Nephron progenitor cell (in vitro differentiated cells): ENCODE measurements at regions not wholly inside any gene's neighbourhood (a gene's known extent, or its start where the extent isn't known, plus 50 kb on each side); places are given as distances from the start of the nearest gene placed in this dataset.
A peak's percentile ranks its signal among the peaks of the same experiment; 100 is the strongest.

Source experiments
- DNase-seq: peaks from one replicate; pipeline ENCODE4 v3.0.0; 2021
- H3K27ac Mint-ChIP-seq: 2 replicates; pipeline ENCODE4 v1.8.0; 2021; ENCODE audit warnings: mild to moderate bottlenecking, moderate library complexity, mixed read lengths
- H3K27me3 Mint-ChIP-seq: 2 replicates; pipeline ENCODE4 v1.8.0; 2021; ENCODE audit warnings: mild to moderate bottlenecking, low read depth, mixed read lengths; ENCODE audit not compliant: poor library complexity
- H3K36me3 Mint-ChIP-seq: 2 replicates; pipeline ENCODE4 v1.8.0; 2021; ENCODE audit warnings: low read depth, mixed read lengths
- H3K4me1 Mint-ChIP-seq: 2 replicates; pipeline ENCODE4 v1.8.0; 2021; ENCODE audit warnings: mixed read lengths
- H3K4me3 Mint-ChIP-seq: 2 replicates; pipeline ENCODE4 v1.8.0; 2021; ENCODE audit warnings: mild to moderate bottlenecking, moderate library complexity, mixed read lengths
- H3K9me3 Mint-ChIP-seq: 2 replicates; pipeline ENCODE4 v1.8.0; 2021; ENCODE audit warnings: mild to moderate bottlenecking, moderate library complexity, mixed read lengths
- CTCF ChIP-seq: fragments of 200-600 bp; sonication (generic); IDR thresholded peaks from 2 replicates; pipeline ENCODE4 v1.5.0; 2021; ENCODE audit warnings: antibody characterized with exemption

GRCh38 chr12:88947486-88948043 lies 367.3 kb upstream of the KITLG start:
- Mint-ChIP-seq H3K9me3 (peaks cover 13% of the 10 kb centered on the region), H3K4me1 (peaks cover 55% of the 10 kb centered on the region), H3K36me3 (peaks cover 6% of the 10 kb centered on the region), H3K4me3 (no peak overlapping the region), H3K27me3 (no peaks in the 10 kb centered on the region), H3K27ac (peak overlapping the region; percentile 7)
- no peak for DNase-seq
- TF ChIP-seq CTCF = peak; percentile 10

- Mint-ChIP-seq H3K27me3 (no peaks in the 10 kb centered on the region), H3K27ac (peak overlapping the region; percentile 92), H3K4me1 (peaks cover 46% of the 10 kb centered on the region), H3K4me3 (no peak overlapping the region), H3K36me3 (peaks cover 6% of the 10 kb centered on the region), H3K9me3 (peaks cover 13% of the 10 kb centered on the region)
- DNase-seq = no peak
- no peak for TF ChIP-seq CTCF
These were observed 366.2 kb upstream of the KITLG start for GRCh38 chr12:88946372-88946997.

GRCh38 chr12:88945051-88945732 lies 364.9 kb upstream of the KITLG start:
- Mint-ChIP-seq H3K27me3 (no peaks in the 10 kb centered on the region), H3K36me3 (peaks cover 6% of the 10 kb centered on the region), H3K9me3 (peaks cover 12% of the 10 kb centered on the region), H3K27ac (no peak overlapping the region), H3K4me1 (peaks cover 34% of the 10 kb centered on the region), H3K4me3 (no peak overlapping the region)
- DNase-seq = no peak
- no peak for TF ChIP-seq CTCF

GRCh38 chr12:88944397-88944796 lies 364.1 kb upstream of the KITLG start:
- Mint-ChIP-seq H3K27me3 (no peaks in the 10 kb centered on the region), H3K9me3 (peaks cover 10% of the 10 kb centered on the region), H3K27ac (no peak overlapping the region), H3K4me3 (no peak overlapping the region), H3K36me3 (peaks cover 5% of the 10 kb centered on the region), H3K4me1 (peaks cover 34% of the 10 kb centered on the region)
- DNase-seq = no peak
- no peak for TF ChIP-seq CTCF

GRCh38 chr12:88940854-88941253 lies 360.6 kb upstream of the KITLG start:
- no peak for TF ChIP-seq CTCF
- Mint-ChIP-seq H3K4me1 (peaks cover 7% of the 10 kb centered on the region), H3K27me3 (no peaks in the 10 kb centered on the region), H3K27ac (no peak overlapping the region), H3K9me3 (peaks cover 5% of the 10 kb centered on the region), H3K4me3 (no peak overlapping the region), H3K36me3 (no peaks in the 10 kb centered on the region)
- DNase-seq = no peak

- no peak for TF ChIP-seq CTCF
- no peak overlapping the region for H3K27ac Mint-ChIP-seq
These were observed 355.6 kb upstream of the KITLG start for GRCh38 chr12:88935856-88936255.

More at GRCh38 chr12:88935856-88936255, 355.6 kb upstream of the KITLG start:
- Mint-ChIP-seq H3K36me3 (no peaks in the 10 kb centered on the region), H3K9me3 (peaks cover 2% of the 10 kb centered on the region), H3K4me3 (no peak overlapping the region), H3K4me1 (peaks cover 31% of the 10 kb centered on the region), H3K27me3 (peaks cover 2% of the 10 kb centered on the region)
- DNase-seq = no peak
